ENCODE measurements at regions not wholly inside any gene's neighbourhood (a gene's known extent, or its start where the extent isn't known, plus 50 kb on each side); places are given as distances from the start of the nearest gene placed in this dataset.

GRCh38 chr18:43393174-43393573, 115.9 kb upstream of the SYT4 start:
- intact Hi-C loops (cut with DNase I) = no loop called here
- Histone ChIP-seq H3K27me3 (ENCODE audit: insufficient read depth in 3 of 3, low read length in 2 of 3) (no peaks in the 10 kb centered on the region), H3K4me3 (no peak overlapping the region), H3K36me3 (ENCODE audit: insufficient read depth in 1 of 2, low read depth in 1 of 2) (no peaks in the 10 kb centered on the region), H3K27ac (no peak overlapping the region), H3K9me3 (no peaks in the 10 kb centered on the region), H3K4me1 (no peaks in the 10 kb centered on the region)
- ATAC-seq (no peak), DNase-seq (no peak)
- WGBS, 3 donors = 18 to 32% (median 31%) methylated on average over 2 of the region's 2 CpGs
- no peak for TF ChIP-seq CTCF (IDR thresholded peaks at IDR 0.05)

- peak; percentile 6 for TF ChIP-seq CTCF (IDR thresholded peaks at IDR 0.05)
- no peak for ATAC-seq
- 17 to 32% (median 20%) methylated on average over 1 of the region's 1 CpG for WGBS, 3 donors
Observed at GRCh38 chr18:43396266-43396665, 119.0 kb upstream of the SYT4 start.

GRCh38 chr18:43398601-43399000, 121.3 kb upstream of the SYT4 start:
- WGBS, 3 donors = 97 to 100% (median 97%) methylated on average over 1 of the region's 1 CpG
- H3K36me3 ChIP-seq (ENCODE audit: insufficient read depth in 1 of 2, low read depth in 1 of 2) = no peaks in the 10 kb centered on the region
- intact Hi-C loops (cut with DNase I) = no loop called here
- TF ChIP-seq CTCF (IDR thresholded peaks at IDR 0.05) = no peak
- H3K4me1 ChIP-seq = no peaks in the 10 kb centered on the region
- DNase-seq (no peak), ATAC-seq (no peak)
- H3K27me3 ChIP-seq (ENCODE audit: insufficient read depth in 3 of 3, low read length in 2 of 3) = no peaks in the 10 kb centered on the region
- no peaks in the 10 kb centered on the region for H3K9me3 ChIP-seq
- no peak overlapping the region for H3K27ac ChIP-seq
- H3K4me3 ChIP-seq = no peak overlapping the region

More at GRCh38 chr18:43396266-43396665, 119.0 kb upstream of the SYT4 start:
- no peak overlapping the region for H3K27ac ChIP-seq
- H3K4me3 ChIP-seq = no peak overlapping the region
- H3K4me1 ChIP-seq = no peaks in the 10 kb centered on the region
- no peaks in the 10 kb centered on the region for H3K27me3 ChIP-seq (ENCODE audit: insufficient read depth in 3 of 3, low read length in 2 of 3)
- intact Hi-C loops (cut with DNase I) = no loop called here
- H3K36me3 ChIP-seq (ENCODE audit: insufficient read depth in 1 of 2, low read depth in 1 of 2) = no peaks in the 10 kb centered on the region
- DNase-seq = no peak
- no peaks in the 10 kb centered on the region for H3K9me3 ChIP-seq

GRCh38 chr18:43405097-43405496, 127.8 kb upstream of the SYT4 start:
- 79 to 92% (median 81%) methylated on average over 1 of the region's 1 CpG for WGBS, 3 donors
- H3K36me3 ChIP-seq (ENCODE audit: insufficient read depth in 1 of 2, low read depth in 1 of 2) = no peaks in the 10 kb centered on the region
- no peaks in the 10 kb centered on the region for H3K9me3 ChIP-seq
- no peak overlapping the region for H3K27ac ChIP-seq
- ATAC-seq = no peak
- no peaks in the 10 kb centered on the region for H3K4me1 ChIP-seq
- no peak for TF ChIP-seq CTCF (IDR thresholded peaks at IDR 0.05)
- no peak overlapping the region for H3K4me3 ChIP-seq
- intact Hi-C loops (cut with DNase I) = no loop called here
- H3K27me3 ChIP-seq (ENCODE audit: insufficient read depth in 3 of 3, low read length in 2 of 3) = no peaks in the 10 kb centered on the region
- DNase-seq = no peak

GRCh38 chr18:43414006-43414405, 136.7 kb upstream of the SYT4 start:
- intact Hi-C loops (cut with DNase I) = no loop called here
- Histone ChIP-seq H3K4me3 (no peak overlapping the region), H3K36me3 (ENCODE audit: insufficient read depth in 1 of 2, low read depth in 1 of 2) (no peaks in the 10 kb centered on the region), H3K4me1 (no peaks in the 10 kb centered on the region), H3K27me3 (ENCODE audit: insufficient read depth in 3 of 3, low read length in 2 of 3) (no peaks in the 10 kb centered on the region), H3K9me3 (no peaks in the 10 kb centered on the region), H3K27ac (no peak overlapping the region)
- no peak for DNase-seq
- 54 to 61% (median 58%) methylated on average over 6 of the region's 6 CpGs for WGBS, 3 donors
- no peak for ATAC-seq
- no peak for TF ChIP-seq CTCF (IDR thresholded peaks at IDR 0.05)
